HEK293T (cell line): ENCODE measurements at regions not wholly inside any gene's neighbourhood (a gene's known extent, or its start where the extent isn't known, plus 50 kb on each side); places are given as distances from the start of the nearest gene placed in this dataset.

Experiments used
- CTCF ChIA-PET: fragments of 350-600 bp; formaldehyde crosslinking; extraction: SDS; loops from one replicate; lab custom pipeline; 2021; ENCODE audit warnings: antibody characterized with exemption, inconsistent platforms; lab: Yijun Ruan, JAX
- POLR2A ChIA-PET: fragments of 350-600 bp; formaldehyde crosslinking; extraction: SDS; loops from one replicate; lab custom pipeline; 2020; ENCODE audit warnings: antibody characterized with exemption, inconsistent platforms; lab: Yijun Ruan, JAX
- DNase-seq: peaks from one replicate; pipeline ENCODE4 v3.0.0; 2012; ENCODE audit warnings: mixed read lengths; ENCODE audit errors: extremely low spot score
- ARNT ChIP-seq: fragments of 450-650 bp; IDR thresholded peaks from 2 replicates; pipeline ENCODE4 v1.6.1; 2017; ENCODE audit warnings: mild to moderate bottlenecking
- BHLHE40 ChIP-seq: fragments of 450-650 bp; IDR thresholded peaks from 2 replicates; pipeline ENCODE4 v1.6.1; 2016; ENCODE audit warnings: mild to moderate bottlenecking, moderate library complexity, borderline replicate concordance
- CTBP1 ChIP-seq: fragments of 450-650 bp; IDR thresholded peaks from 2 replicates; pipeline ENCODE4 v1.6.1; 2016; ENCODE audit warnings: borderline replicate concordance
- ELF4 ChIP-seq: fragments of 450-650 bp; IDR thresholded peaks from 2 replicates; pipeline ENCODE4 v1.6.1; 2017; ENCODE audit warnings: antibody characterized with exemption
- FOXA1 ChIP-seq: fragments of 450-650 bp; IDR thresholded peaks from 2 replicates; pipeline ENCODE4 v1.6.1; 2016; ENCODE audit warnings: mild to moderate bottlenecking
- FOXK2 ChIP-seq: fragments of 450-650 bp; IDR thresholded peaks from 2 replicates; pipeline ENCODE4 v1.6.1; 2016; ENCODE audit warnings: mild to moderate bottlenecking
- FOXM1 ChIP-seq: fragments of 450-650 bp; IDR thresholded peaks from 2 replicates; pipeline ENCODE4 v1.6.1; 2017; ENCODE audit warnings: mild to moderate bottlenecking, borderline replicate concordance
- HDGF ChIP-seq: fragments of 450-650 bp; IDR thresholded peaks from 2 replicates; pipeline ENCODE4 v1.6.1; 2017; ENCODE audit warnings: antibody characterized with exemption, borderline replicate concordance
- L3MBTL2 ChIP-seq: fragments of 450-650 bp; conservative IDR thresholded peaks from 2 replicates; pipeline ENCODE4 v1.6.1; 2016; ENCODE audit warnings: mild to moderate bottlenecking
- LEF1 ChIP-seq: fragments of 450-650 bp; IDR thresholded peaks from 2 replicates; pipeline ENCODE4 v1.6.1; 2017; ENCODE audit warnings: mild to moderate bottlenecking, borderline replicate concordance
- NFRKB ChIP-seq: fragments of 450-650 bp; IDR thresholded peaks from 2 replicates; pipeline ENCODE4 v1.6.1; 2016; ENCODE audit warnings: mild to moderate bottlenecking, moderate library complexity
- SP1 ChIP-seq: fragments of 450-650 bp; IDR thresholded peaks from 2 replicates; pipeline ENCODE4 v1.6.1; 2017
- SUZ12 ChIP-seq: fragments of 450-650 bp; IDR thresholded peaks from 2 replicates; pipeline ENCODE4 v1.6.1; 2016; ENCODE audit warnings: mild to moderate bottlenecking
- TARDBP ChIP-seq: fragments of 450-650 bp; IDR thresholded peaks from 2 replicates; pipeline ENCODE4 v1.6.1; 2016
- ZNF384 ChIP-seq: fragments of 450-650 bp; IDR thresholded peaks from 2 replicates; pipeline ENCODE4 v1.6.1; 2016
- TF ChIP-seq, protein P1 (sequence below): fragments of 450-650 bp; IDR thresholded peaks from 2 replicates; pipeline ENCODE4 v1.6.1; 2016

GRCh38 chr15:35691173-35691761 is 145.3 kb upstream of the DPH6 start:
- POLR2A ChIA-PET: no interaction called here
- no peak for TF ChIP-seq ELF4
- no peak for TF ChIP-seq TARDBP
- TF ChIP-seq, protein P1, sequence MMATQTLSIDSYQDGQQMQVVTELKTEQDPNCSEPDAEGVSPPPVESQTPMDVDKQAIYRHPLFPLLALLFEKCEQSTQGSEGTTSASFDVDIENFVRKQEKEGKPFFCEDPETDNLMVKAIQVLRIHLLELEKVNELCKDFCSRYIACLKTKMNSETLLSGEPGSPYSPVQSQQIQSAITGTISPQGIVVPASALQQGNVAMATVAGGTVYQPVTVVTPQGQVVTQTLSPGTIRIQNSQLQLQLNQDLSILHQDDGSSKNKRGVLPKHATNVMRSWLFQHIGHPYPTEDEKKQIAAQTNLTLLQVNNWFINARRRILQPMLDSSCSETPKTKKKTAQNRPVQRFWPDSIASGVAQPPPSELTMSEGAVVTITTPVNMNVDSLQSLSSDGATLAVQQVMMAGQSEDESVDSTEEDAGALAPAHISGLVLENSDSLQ: no peak
- TF ChIP-seq SP1: no peak
- TF ChIP-seq CTBP1: no peak
- TF ChIP-seq ZNF384: no peak
- TF ChIP-seq NFRKB: no peak
- no peak for TF ChIP-seq BHLHE40
- no peak for TF ChIP-seq ARNT
- no peak for TF ChIP-seq FOXM1
- no peak for TF ChIP-seq FOXK2
- TF ChIP-seq FOXA1: no peak
- TF ChIP-seq SUZ12: no peak
- no peak for TF ChIP-seq L3MBTL2
- TF ChIP-seq HDGF: no peak
- CTCF ChIA-PET: no interaction called here
- no peak for DNase-seq

- CTCF ChIA-PET: no interaction called here
- DNase-seq: no peak
- POLR2A ChIA-PET: no interaction called here
Observed at GRCh38 chr15:35691891-35692867, 146.2 kb upstream of the DPH6 start.

GRCh38 chr15:35693286-35693685 is 147.3 kb upstream of the DPH6 start:
- TF ChIP-seq SUZ12 (no peak), FOXM1 (no peak), CTBP1 (no peak), TARDBP (no peak), HDGF (no peak), FOXA1 (no peak), BHLHE40 (no peak), ZNF384 (no peak), L3MBTL2 (no peak), ELF4 (no peak), ARNT (no peak), NFRKB (no peak), LEF1 (no peak), FOXK2 (no peak), SP1 (no peak)
- TF ChIP-seq, protein P1: no peak
- CTCF ChIA-PET: no interaction called here
- POLR2A ChIA-PET: no interaction called here
- no peak for DNase-seq

More at GRCh38 chr15:35691891-35692867, 146.2 kb upstream of the DPH6 start:
- no peak for TF ChIP-seq TARDBP

DNA sequence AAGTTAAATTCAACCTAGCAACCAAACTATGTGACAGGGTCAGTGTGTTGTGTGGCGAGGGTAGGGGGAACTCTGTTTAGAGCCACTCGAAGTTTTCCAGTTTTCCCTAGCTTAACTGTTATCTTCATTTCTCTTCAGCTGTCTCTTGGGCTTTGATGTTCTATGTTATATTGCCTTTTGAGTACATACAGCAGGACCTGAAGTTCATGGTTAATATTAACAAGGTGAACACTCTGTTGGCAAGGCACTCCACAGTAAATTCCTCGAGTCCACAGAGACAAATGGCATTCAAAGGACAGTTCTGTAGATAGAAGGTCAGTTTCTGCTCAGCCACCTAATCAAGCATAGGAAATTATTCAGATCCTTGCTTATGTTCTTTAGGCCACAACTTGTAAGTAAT is 147.9 kb upstream of the DPH6 start:
- ChIA-PET POLR2A (no interaction called here), CTCF (no interaction called here)
- DNase-seq: no peak
- TF ChIP-seq L3MBTL2: no peak
- TF ChIP-seq ELF4: no peak
- no peak for TF ChIP-seq CTBP1
- no peak for TF ChIP-seq ARNT
- TF ChIP-seq SP1: no peak
- no peak for TF ChIP-seq HDGF
- TF ChIP-seq, protein P1: no peak
- TF ChIP-seq BHLHE40: no peak
- no peak for TF ChIP-seq TARDBP
- TF ChIP-seq NFRKB: no peak
- TF ChIP-seq FOXM1: no peak
- no peak for TF ChIP-seq FOXA1
- no peak for TF ChIP-seq FOXK2
- TF ChIP-seq LEF1: no peak
- TF ChIP-seq SUZ12: no peak
- TF ChIP-seq ZNF384: no peak

- no peak for DNase-seq
- ChIA-PET CTCF (no interaction called here), POLR2A (no interaction called here)
- TF ChIP-seq SP1 (no peak), CTBP1 (no peak), L3MBTL2 (no peak), NFRKB (no peak), FOXA1 (no peak), ZNF384 (no peak), ELF4 (no peak)
Observed at GRCh38 chr15:35695003-35695402, 149.0 kb upstream of the DPH6 start.

DNA sequence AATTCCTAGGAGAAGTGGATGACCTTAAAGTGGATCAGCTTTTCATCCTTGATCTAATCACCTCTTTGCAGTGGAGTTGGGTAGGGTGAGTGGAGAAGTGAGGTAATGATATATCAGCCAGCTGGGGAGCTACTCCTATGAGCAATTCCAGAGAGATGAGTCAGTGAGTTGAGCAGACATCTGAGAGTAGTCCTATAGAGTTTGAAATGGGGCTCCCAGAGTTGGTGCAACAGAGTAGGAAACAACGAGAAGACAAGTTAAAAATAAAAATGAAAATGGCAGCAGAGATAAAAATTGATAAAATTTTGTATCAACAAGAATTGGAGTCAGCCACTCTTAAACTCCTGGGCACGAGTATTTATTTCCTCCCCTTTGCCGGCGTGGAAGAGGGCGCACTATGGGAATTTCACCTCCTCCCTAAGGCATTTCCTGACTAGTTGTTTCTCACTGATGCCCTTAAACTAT is 150.8 kb upstream of the DPH6 start:
- no peak for DNase-seq
- TF ChIP-seq CTBP1 (no peak), SP1 (no peak), ARNT (no peak), ZNF384 (no peak), NFRKB (no peak)
- ChIA-PET POLR2A (no interaction called here), CTCF (interaction anchor here (0.5 to 0.9 kb wide), 5 partner anchors 9 to 1075 kb away, joined by 3 to 6 read pairs (median 3); no protein-coding TSS in a partner anchor)
